GM18498 (cell line): ENCODE measurements at regions not wholly inside any gene's neighbourhood (a gene's known extent, or its start where the extent isn't known, plus 50 kb on each side); places are given as distances from the start of the nearest gene placed in this dataset.

Experiments used
- ATAC-seq: cut with Tn5 transposase; IDR thresholded peaks from one replicate; pipeline ENCODE4 v1.9.1; 2021; ENCODE audit warnings: mild to moderate bottlenecking, moderate library complexity; ENCODE audit not compliant: unreplicated experiment

GRCh38 chr4:85376285-85376684 lies 98.7 kb upstream of the ARHGAP24 start:
- ATAC-seq, result no peak

GRCh38 chr4:85381968-85382367 lies 93.0 kb upstream of the ARHGAP24 start:
- no peak for ATAC-seq

- no peak for ATAC-seq
Observed at GRCh38 chr4:85391071-85391470, 83.9 kb upstream of the ARHGAP24 start.

GRCh38 chr4:85391589-85392410 lies 83.2 kb upstream of the ARHGAP24 start:
- ATAC-seq, result peak; percentile 86

GRCh38 chr4:85393201-85393600 lies 81.7 kb upstream of the ARHGAP24 start:
- ATAC-seq, result peak; percentile 59

GRCh38 chr4:85398276-85398675 lies 76.7 kb upstream of the ARHGAP24 start:
- no peak for ATAC-seq

- ATAC-seq, result peak; percentile 78
Observed at GRCh38 chr4:85399270-85399669, 75.7 kb upstream of the ARHGAP24 start.

- ATAC-seq, result no peak
Observed at GRCh38 chr4:85402371-85402770, 72.6 kb upstream of the ARHGAP24 start.

GRCh38 chr4:85406185-85406584 lies 68.8 kb upstream of the ARHGAP24 start:
- ATAC-seq, result no peak

GRCh38 chr4:85407546-85407945 lies 67.4 kb upstream of the ARHGAP24 start:
- no peak for ATAC-seq

GRCh38 chr4:85408301-85408700 lies 66.6 kb upstream of the ARHGAP24 start:
- no peak for ATAC-seq

- ATAC-seq, result no peak
Observed at GRCh38 chr4:85409251-85409650, 65.7 kb upstream of the ARHGAP24 start.

- ATAC-seq, result no peak
Observed at GRCh38 chr4:85411386-85411785, 63.6 kb upstream of the ARHGAP24 start.

- ATAC-seq, result no peak
Observed at GRCh38 chr4:85414972-85415371, 60.0 kb upstream of the ARHGAP24 start.

GRCh38 chr4:85416094-85416493 lies 58.9 kb upstream of the ARHGAP24 start:
- ATAC-seq, result no peak

GRCh38 chr4:85419103-85419502 lies 55.8 kb upstream of the ARHGAP24 start:
- ATAC-seq, result no peak

GRCh38 chr4:85420831-85421230 lies 54.1 kb upstream of the ARHGAP24 start:
- ATAC-seq, result no peak

- no peak for ATAC-seq
Observed at GRCh38 chr4:85423431-85423830, 51.5 kb upstream of the ARHGAP24 start.
